Sciatic nerve (tissue), 1 donor: ENCODE measurements at regions not wholly inside any gene's neighbourhood (a gene's known extent, or its start where the extent isn't known, plus 50 kb on each side); places are given as distances from the start of the nearest gene placed in this dataset. TPM values are rescaled to one million over a fixed set of nuclear protein-coding genes. Genes with fewer than 3 reads are reported as not detected.

ENCODE experiments used
- microRNA-seq: library from miRNA; unstranded; fragments of <30 nt; microRNA quantifications from one replicate; pipeline ENCODE4 v1.2.0, GENCODE V29; 2020
- donor health status: DM: no; HTN: no; CAD: no.

Small RNA genes in the stretch of these regions (microRNA-seq; reads per million reads assigned to microRNA genes)
- not detected for gene MIR6859-1
- not detected for gene MIR6859-2
